EH (cell line): ENCODE measurements at regions not wholly inside any gene's neighbourhood (a gene's known extent, or its start where the extent isn't known, plus 50 kb on each side); places are given as distances from the start of the nearest gene placed in this dataset.
"Not testable (repeated sequence)": the region's sequence is repeated elsewhere in the genome, so short reads cannot be mapped to it uniquely, and the experiment has no call there.

ENCODE experiments used
- DNase-seq: peaks from one replicate; pipeline ENCODE4 v3.0.0-alpha.2; 2015; ENCODE audit warnings: low read depth

GRCh38 chr6:156601152-156602065, 175.8 kb upstream of the ARID1B start:
- no peak for DNase-seq

- DNase-seq = no peak
Measured at GRCh38 chr6:156600678-156601077, 176.5 kb upstream of the ARID1B start.

- DNase-seq = no peak
Measured at GRCh38 chr6:156599978-156600590, 177.1 kb upstream of the ARID1B start.

- DNase-seq = no peak
Measured at GRCh38 chr6:156599366-156599765, 177.8 kb upstream of the ARID1B start.

- no peak for DNase-seq
Measured at GRCh38 chr6:156598855-156599180, 178.4 kb upstream of the ARID1B start.

- DNase-seq = no peak
Measured at GRCh38 chr6:156598071-156598854, 178.9 kb upstream of the ARID1B start.

- DNase-seq = no peak
Measured at GRCh38 chr6:156597095-156597494, 180.1 kb upstream of the ARID1B start.

- no peak for DNase-seq
Measured at GRCh38 chr6:156595476-156595875, 181.7 kb upstream of the ARID1B start.

- no peak for DNase-seq
Measured at GRCh38 chr6:156593893-156594292, 183.3 kb upstream of the ARID1B start.

GRCh38 chr6:156593127-156593526, 184.1 kb upstream of the ARID1B start:
- no peak for DNase-seq

GRCh38 chr6:156590482-156590881, 186.7 kb upstream of the ARID1B start:
- DNase-seq = no peak

GRCh38 chr6:156589281-156589680, 187.9 kb upstream of the ARID1B start:
- peak; percentile 76 for DNase-seq

GRCh38 chr6:156587751-156588301, 189.4 kb upstream of the ARID1B start:
- no peak for DNase-seq

- DNase-seq = no peak
Measured at GRCh38 chr6:156587071-156587470, 190.1 kb upstream of the ARID1B start.

- DNase-seq = no peak
Measured at GRCh38 chr6:156585859-156586258, 191.3 kb upstream of the ARID1B start.

GRCh38 chr6:156584121-156584520, 193.1 kb upstream of the ARID1B start:
- not testable (repeated sequence) for DNase-seq

- DNase-seq = no peak
Measured at GRCh38 chr6:156583083-156583482, 194.1 kb upstream of the ARID1B start.

- no peak for DNase-seq
Measured at GRCh38 chr6:156582509-156582992, 194.6 kb upstream of the ARID1B start.

- DNase-seq = no peak
Measured at GRCh38 chr6:156579564-156579963, 197.6 kb upstream of the ARID1B start.

GRCh38 chr6:156577749-156578148, 199.4 kb upstream of the ARID1B start:
- DNase-seq = no peak

- no peak for DNase-seq
Measured at GRCh38 chr6:156575361-156575760, 201.8 kb upstream of the ARID1B start.

- no peak for DNase-seq
Measured at GRCh38 chr6:156564807-156565149, 212.4 kb upstream of the ARID1B start.
